HEK293 (cell line): ENCODE measurements at regions not wholly inside any gene's neighbourhood (a gene's known extent, or its start where the extent isn't known, plus 50 kb on each side); places are given as distances from the start of the nearest gene placed in this dataset.

Experiments used
- CTCF ChIA-PET: fragments of 350-600 bp; formaldehyde crosslinking; extraction: SDS; loops from one replicate; lab custom pipeline; 2021; ENCODE audit warnings: antibody characterized with exemption; lab: Yijun Ruan, JAX
- POLR2A ChIA-PET: fragments of 300-600 bp; formaldehyde crosslinking; extraction: SDS; loops from one replicate; lab custom pipeline; 2020; ENCODE audit warnings: antibody characterized with exemption, inconsistent platforms; lab: Yijun Ruan, JAX
- H3K27ac ChIP-seq: fragments of 200-500 bp; sonication (Bioruptor generic); 2 replicates; pipeline ENCODE4 v1.5.1; 2014; ENCODE audit warnings: low read depth, low read length, control low read depth, inconsistent platforms; ENCODE audit errors: extremely low read depth
- H3K36me3 ChIP-seq, 2 experiments: fragments of 200-500 bp in 1 of 2; sonication (Bioruptor generic) in 1 of 2; 1 replicate in 1 of 2; 2 replicates in 1 of 2; pipeline ENCODE4 v1.5.1; 2014 to 2017; ENCODE audit warnings: inconsistent platforms in 2 of 2, low read length in 2 of 2; ENCODE audit not compliant: control insufficient read depth in 2 of 2, insufficient read depth in 1 of 2
- H3K4me1 ChIP-seq: fragments of 200-500 bp; sonication (Bioruptor generic); 2 replicates; pipeline ENCODE4 v1.5.1; 2014; ENCODE audit warnings: mild to moderate bottlenecking, low read length, inconsistent platforms; ENCODE audit not compliant: control insufficient read depth, insufficient read depth
- H3K4me3 ChIP-seq: 2 replicates; pipeline ENCODE4 v1.5.1; 2011; ENCODE audit warnings: low read depth, mild to moderate bottlenecking, control low read depth, low read length, moderate library complexity
- H3K9me3 ChIP-seq: fragments of 200-500 bp; sonication (Bioruptor generic); 2 replicates; pipeline ENCODE4 v1.5.1; 2014; ENCODE audit warnings: low read depth, low read length, inconsistent platforms; ENCODE audit not compliant: control insufficient read depth, insufficient read depth
- BCL11B ChIP-seq: fragments of 450-650 bp; formaldehyde crosslinking; IDR thresholded peaks from 2 replicates; pipeline ENCODE4 v1.5.1; 2016; ENCODE audit warnings: low read depth, missing biosample characterization, missing genetic modification characterization
- ELK4 ChIP-seq: IDR thresholded peaks from 2 replicates; pipeline ENCODE4 v1.6.1; 2011; ENCODE audit warnings: mild to moderate bottlenecking, low read depth, low read length, borderline replicate concordance
- GLI2 ChIP-seq: fragments of 450-650 bp; formaldehyde crosslinking; IDR thresholded peaks from 2 replicates; pipeline ENCODE4; 2017; ENCODE audit warnings: missing biosample characterization, missing genetic modification characterization, low read depth, borderline replicate concordance
- GLIS1 ChIP-seq: fragments of 450-650 bp; formaldehyde crosslinking; IDR thresholded peaks from 2 replicates; pipeline ENCODE4 v1.5.1; 2016; ENCODE audit warnings: missing biosample characterization, missing genetic modification characterization
- HIC1 ChIP-seq: fragments of 450-650 bp; formaldehyde crosslinking; IDR thresholded peaks from 2 replicates; pipeline ENCODE4 v1.5.1; 2016; ENCODE audit warnings: missing biosample characterization, missing genetic modification characterization
- INSM2 ChIP-seq: fragments of 450-650 bp; formaldehyde crosslinking; IDR thresholded peaks from 2 replicates; pipeline ENCODE4 v1.5.1; 2016; ENCODE audit warnings: missing biosample characterization, missing genetic modification characterization
- RBAK ChIP-seq: fragments of 450-650 bp; formaldehyde crosslinking; IDR thresholded peaks from 2 replicates; pipeline ENCODE4 v1.5.1; 2016; ENCODE audit warnings: missing biosample characterization, missing genetic modification characterization
- SCRT2 ChIP-seq: fragments of 450-650 bp; formaldehyde crosslinking; IDR thresholded peaks from 2 replicates; pipeline ENCODE4 v1.5.1; 2016; ENCODE audit warnings: missing biosample characterization, missing genetic modification characterization
- ZNF10 ChIP-seq: fragments of 450-650 bp; formaldehyde crosslinking; IDR thresholded peaks from 2 replicates; pipeline ENCODE4 v1.5.1; 2017; ENCODE audit warnings: missing biosample characterization, missing genetic modification characterization
- ZNF148 ChIP-seq: fragments of 450-650 bp; formaldehyde crosslinking; IDR thresholded peaks from 2 replicates; pipeline ENCODE4 v1.5.0; 2017; ENCODE audit warnings: missing biosample characterization, missing genetic modification characterization, borderline replicate concordance
- ZNF19 ChIP-seq: fragments of 450-650 bp; formaldehyde crosslinking; IDR thresholded peaks from 2 replicates; pipeline ENCODE4; 2016; ENCODE audit warnings: missing biosample characterization, missing genetic modification characterization, low read depth
- ZNF280D ChIP-seq: fragments of 450-650 bp; formaldehyde crosslinking; IDR thresholded peaks from 2 replicates; pipeline ENCODE4 v1.5.1; 2016; ENCODE audit warnings: missing biosample characterization, missing genetic modification characterization
- ZNF335 ChIP-seq: fragments of 450-650 bp; formaldehyde crosslinking; conservative IDR thresholded peaks from 2 replicates; pipeline ENCODE4 v1.5.1; 2016; ENCODE audit warnings: missing biosample characterization, missing genetic modification characterization
- ZNF416 ChIP-seq: fragments of 450-650 bp; formaldehyde crosslinking; IDR thresholded peaks from 2 replicates; pipeline ENCODE4 v1.5.1; 2016; ENCODE audit warnings: missing biosample characterization, missing genetic modification characterization
- ZNF488 ChIP-seq: fragments of 450-650 bp; formaldehyde crosslinking; IDR thresholded peaks from 2 replicates; pipeline ENCODE4 v1.5.1; 2016; ENCODE audit warnings: missing biosample characterization, missing genetic modification characterization
- ZNF610 ChIP-seq: fragments of 450-650 bp; formaldehyde crosslinking; IDR thresholded peaks from 2 replicates; pipeline ENCODE4 v1.5.1; 2016; ENCODE audit warnings: missing biosample characterization, missing genetic modification characterization, borderline replicate concordance
- ZNF623 ChIP-seq: fragments of 450-650 bp; formaldehyde crosslinking; IDR thresholded peaks from 2 replicates; pipeline ENCODE4 v1.5.1; 2016; ENCODE audit warnings: missing biosample characterization, missing genetic modification characterization
- ZNF843 ChIP-seq: fragments of 450-650 bp; formaldehyde crosslinking; IDR thresholded peaks from 2 replicates; pipeline ENCODE4 v1.5.1; 2016; ENCODE audit warnings: missing biosample characterization, missing genetic modification characterization
- ZSCAN23 ChIP-seq: fragments of 450-650 bp; formaldehyde crosslinking; IDR thresholded peaks from 2 replicates; pipeline ENCODE4 v1.5.1; 2016; ENCODE audit warnings: missing biosample characterization, missing genetic modification characterization

- ChIA-PET POLR2A (no interaction called here), CTCF (interaction anchor here (1.2 to 1.3 kb wide), 2 partner anchors 374 to 655 kb away, joined by 3 to 4 read pairs; no protein-coding TSS in a partner anchor)
- Histone ChIP-seq H3K4me1 (no peaks in the 10 kb centered on the region), H3K9me3 (no peaks in the 10 kb centered on the region), H3K4me3 (no peak overlapping the region), H3K27ac (no peak overlapping the region), H3K36me3 (no peaks in the 10 kb centered on the region)
- peak; percentile 83 for TF ChIP-seq SCRT2 (tag by site-specific recombination)
- no peak for TF ChIP-seq BCL11B
- peak; percentile 79 for TF ChIP-seq ZNF10 (tag by site-specific recombination)
- TF ChIP-seq RBAK (tag by site-specific recombination), result no peak
- TF ChIP-seq ZNF335 (tag by site-specific recombination), result peak; percentile 82
Measured at GRCh38 chr9:18185196-18185595, 288.8 kb upstream of the ADAMTSL1 start.

GRCh38 chr9:18188971-18189370, 285.0 kb upstream of the ADAMTSL1 start:
- Histone ChIP-seq H3K4me1 (no peaks in the 10 kb centered on the region), H3K4me3 (no peak overlapping the region), H3K27ac (no peak overlapping the region), H3K9me3 (no peaks in the 10 kb centered on the region), H3K36me3 (no peaks in the 10 kb centered on the region)
- TF ChIP-seq ZNF280D (tag by site-specific recombination) (no peak), ZNF843 (tag by site-specific recombination) (no peak), ZNF19 (tag by site-specific recombination) (no peak), ELK4 (no peak), ZNF148 (no peak), HIC1 (no peak), ZNF610 (tag by site-specific recombination) (no peak), ZSCAN23 (no peak), ZNF416 (no peak), INSM2 (tag by site-specific recombination) (no peak), GLIS1 (tag by site-specific recombination) (no peak), ZNF623 (tag by site-specific recombination) (no peak), GLI2 (tag by site-specific recombination) (no peak), ZNF488 (tag by site-specific recombination) (no peak)
- ChIA-PET POLR2A (no interaction called here), CTCF (interaction anchor here (0.6 to 2.6 kb wide), 7 partner anchors 17 to 1740 kb away, joined by 3 to 9 read pairs (median 5); no protein-coding TSS in a partner anchor)
